ENCODE measurements at regions not wholly inside any gene's neighbourhood (a gene's known extent, or its start where the extent isn't known, plus 50 kb on each side); places are given as distances from the start of the nearest gene placed in this dataset.

DNA sequence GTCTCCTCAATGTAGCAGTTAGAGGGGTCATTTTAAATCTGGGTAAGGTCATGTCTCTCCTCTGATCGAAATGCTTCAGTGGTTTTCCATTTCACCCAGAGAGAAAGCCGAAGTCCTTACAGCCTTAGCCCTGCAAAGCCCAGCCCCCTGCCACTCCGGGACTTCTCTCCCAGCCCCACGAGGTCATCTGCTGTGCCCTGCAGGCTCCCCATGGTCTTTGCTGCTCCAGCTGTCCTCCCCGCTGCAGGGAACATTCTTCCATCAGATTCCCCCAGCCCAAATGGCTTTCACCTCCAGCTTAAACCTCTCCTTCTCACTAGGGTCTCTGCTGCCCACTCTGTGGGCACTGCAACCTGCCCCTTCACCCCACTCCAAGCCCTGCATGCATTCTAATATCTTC, 626.5 kb downstream of the NPHP4 start (continued):
- TF ChIP-seq CTCF (conservative IDR thresholded peaks at IDR 0.05; ENCODE audit: low read depth in 2 of 2), result no peak
- TF ChIP-seq CREB1 (CRISPR knock-in tag; IDR thresholded peaks at IDR 0.05; ENCODE audit: low read depth), result no peak
- no peak for TF ChIP-seq STAT1 (IDR thresholded peaks at IDR 0.05; ENCODE audit: unreplicated experiment)
- TF ChIP-seq REST (IDR thresholded peaks at IDR 0.05; ENCODE audit: unreplicated experiment), result no peak

DNA sequence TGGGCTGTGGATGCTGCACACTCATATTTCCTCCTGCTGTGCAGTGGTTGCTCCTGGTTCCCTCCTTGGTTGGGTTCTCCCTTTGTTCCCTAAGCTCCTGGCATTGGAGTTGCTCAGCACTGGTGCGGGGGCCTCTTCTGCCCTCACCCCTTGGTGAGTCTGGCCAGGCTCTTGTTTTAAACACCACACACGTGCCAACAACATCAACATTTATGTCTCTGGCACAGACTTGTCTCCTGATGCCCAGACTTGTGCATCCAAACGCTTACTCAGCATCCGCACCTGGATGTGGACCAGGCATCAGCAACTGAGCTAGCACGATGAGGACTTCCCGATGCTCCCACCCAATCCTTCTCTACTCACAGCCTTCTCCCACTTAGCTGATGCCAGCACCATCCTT, 627.6 kb downstream of the NPHP4 start:
- Mint-ChIP-seq H3K27ac (no peak overlapping the region), H3K9me3 (peaks cover 41% of the 10 kb centered on the region), H3K4me3 (no peak overlapping the region), H3K4me1 (0 out of 3 replicates have a peak, but pooled peaks cover 4% of the 10 kb centered on the region), H3K36me3 (ENCODE audit: low read depth) (peaks cover 5% of the 10 kb centered on the region; the same call in 2 of the 3 replicates), H3K27me3 (ENCODE audit: insufficient read depth, low read depth, poor library complexity) (peaks cover 6% of the 10 kb centered on the region)
- DNase-seq (ENCODE audit: low spot score) (no peak), ATAC-seq (no peak)
- H3K4me3 ChIP-seq, result no peak overlapping the region
- H3F3A ChIP-seq (replicated peaks; ENCODE audit: low read depth), result no peaks in the 10 kb centered on the region
- H4K20me1 ChIP-seq (replicated peaks; ENCODE audit: insufficient read depth), result no peaks in the 10 kb centered on the region
- no peaks in the 10 kb centered on the region for H3K36me3 ChIP-seq (ENCODE audit: insufficient read depth)
- H3K4me2 ChIP-seq, result no peak overlapping the region
- no peaks in the 10 kb centered on the region for H3K9me2 ChIP-seq (ENCODE audit: insufficient read depth)
- no peak overlapping the region for H3K27ac ChIP-seq (ENCODE audit: low read depth)
- H2AFZ ChIP-seq, result no peak overlapping the region
- no peaks in the 10 kb centered on the region for H3K4me1 ChIP-seq (ENCODE audit: insufficient read depth)
- no peaks in the 10 kb centered on the region for H3K79me2 ChIP-seq (replicated peaks; ENCODE audit: insufficient read depth)
- no peaks in the 10 kb centered on the region for H3K27me3 ChIP-seq (ENCODE audit: insufficient read depth)
- TF ChIP-seq EZH2phosphoT487 (IDR thresholded peaks at IDR 0.05; ENCODE audit: unreplicated experiment), result no peak
- TF ChIP-seq, protein P1, sequence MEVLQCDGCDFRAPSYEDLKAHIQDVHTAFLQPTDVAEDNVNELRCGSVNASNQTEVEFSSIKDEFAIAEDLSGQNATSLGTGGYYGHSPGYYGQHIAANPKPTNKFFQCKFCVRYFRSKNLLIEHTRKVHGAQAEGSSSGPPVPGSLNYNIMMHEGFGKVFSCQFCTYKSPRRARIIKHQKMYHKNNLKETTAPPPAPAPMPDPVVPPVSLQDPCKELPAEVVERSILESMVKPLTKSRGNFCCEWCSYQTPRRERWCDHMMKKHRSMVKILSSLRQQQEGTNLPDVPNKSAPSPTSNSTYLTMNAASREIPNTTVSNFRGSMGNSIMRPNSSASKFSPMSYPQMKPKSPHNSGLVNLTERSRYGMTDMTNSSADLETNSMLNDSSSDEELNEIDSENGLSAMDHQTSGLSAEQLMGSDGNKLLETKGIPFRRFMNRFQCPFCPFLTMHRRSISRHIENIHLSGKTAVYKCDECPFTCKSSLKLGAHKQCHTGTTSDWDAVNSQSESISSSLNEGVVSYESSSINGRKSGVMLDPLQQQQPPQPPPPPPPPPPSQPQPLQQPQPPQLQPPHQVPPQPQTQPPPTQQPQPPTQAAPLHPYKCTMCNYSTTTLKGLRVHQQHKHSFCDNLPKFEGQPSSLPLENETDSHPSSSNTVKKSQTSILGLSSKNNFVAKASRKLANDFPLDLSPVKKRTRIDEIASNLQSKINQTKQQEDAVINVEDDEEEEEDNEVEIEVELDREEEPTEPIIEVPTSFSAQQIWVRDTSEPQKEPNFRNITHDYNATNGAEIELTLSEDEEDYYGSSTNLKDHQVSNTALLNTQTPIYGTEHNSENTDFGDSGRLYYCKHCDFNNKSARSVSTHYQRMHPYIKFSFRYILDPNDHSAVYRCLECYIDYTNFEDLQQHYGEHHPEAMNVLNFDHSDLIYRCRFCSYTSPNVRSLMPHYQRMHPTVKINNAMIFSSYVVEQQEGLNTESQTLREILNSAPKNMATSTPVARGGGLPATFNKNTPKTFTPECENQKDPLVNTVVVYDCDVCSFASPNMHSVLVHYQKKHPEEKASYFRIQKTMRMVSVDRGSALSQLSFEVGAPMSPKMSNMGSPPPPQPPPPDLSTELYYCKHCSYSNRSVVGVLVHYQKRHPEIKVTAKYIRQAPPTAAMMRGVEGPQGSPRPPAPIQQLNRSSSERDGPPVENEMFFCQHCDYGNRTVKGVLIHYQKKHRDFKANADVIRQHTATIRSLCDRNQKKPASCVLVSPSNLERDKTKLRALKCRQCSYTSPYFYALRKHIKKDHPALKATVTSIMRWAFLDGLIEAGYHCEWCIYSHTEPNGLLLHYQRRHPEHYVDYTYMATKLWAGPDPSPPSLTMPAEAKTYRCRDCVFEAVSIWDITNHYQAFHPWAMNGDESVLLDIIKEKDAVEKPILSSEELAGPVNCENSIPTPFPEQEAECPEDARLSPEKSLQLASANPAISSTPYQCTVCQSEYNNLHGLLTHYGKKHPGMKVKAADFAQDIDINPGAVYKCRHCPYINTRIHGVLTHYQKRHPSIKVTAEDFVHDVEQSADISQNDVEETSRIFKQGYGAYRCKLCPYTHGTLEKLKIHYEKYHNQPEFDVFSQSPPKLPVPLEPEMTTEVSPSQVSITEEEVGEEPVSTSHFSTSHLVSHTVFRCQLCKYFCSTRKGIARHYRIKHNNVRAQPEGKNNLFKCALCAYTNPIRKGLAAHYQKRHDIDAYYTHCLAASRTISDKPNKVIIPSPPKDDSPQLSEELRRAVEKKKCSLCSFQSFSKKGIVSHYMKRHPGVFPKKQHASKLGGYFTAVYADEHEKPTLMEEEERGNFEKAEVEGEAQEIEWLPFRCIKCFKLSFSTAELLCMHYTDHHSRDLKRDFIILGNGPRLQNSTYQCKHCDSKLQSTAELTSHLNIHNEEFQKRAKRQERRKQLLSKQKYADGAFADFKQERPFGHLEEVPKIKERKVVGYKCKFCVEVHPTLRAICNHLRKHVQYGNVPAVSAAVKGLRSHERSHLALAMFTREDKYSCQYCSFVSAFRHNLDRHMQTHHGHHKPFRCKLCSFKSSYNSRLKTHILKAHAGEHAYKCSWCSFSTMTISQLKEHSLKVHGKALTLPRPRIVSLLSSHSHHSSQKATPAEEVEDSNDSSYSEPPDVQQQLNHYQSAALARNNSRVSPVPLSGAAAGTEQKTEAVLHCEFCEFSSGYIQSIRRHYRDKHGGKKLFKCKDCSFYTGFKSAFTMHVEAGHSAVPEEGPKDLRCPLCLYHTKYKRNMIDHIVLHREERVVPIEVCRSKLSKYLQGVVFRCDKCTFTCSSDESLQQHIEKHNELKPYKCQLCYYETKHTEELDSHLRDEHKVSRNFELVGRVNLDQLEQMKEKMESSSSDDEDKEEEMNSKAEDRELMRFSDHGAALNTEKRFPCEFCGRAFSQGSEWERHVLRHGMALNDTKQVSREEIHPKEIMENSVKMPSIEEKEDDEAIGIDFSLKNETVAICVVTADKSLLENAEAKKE (CRISPR knock-in tag; IDR thresholded peaks at IDR 0.05), result no peak
- no peak for TF ChIP-seq POLR2AphosphoS5 (IDR thresholded peaks at IDR 0.05; ENCODE audit: low read depth)
- no peak for TF ChIP-seq ZNF331 (CRISPR knock-in tag; IDR thresholded peaks at IDR 0.05; ENCODE audit: low read depth)
- TF ChIP-seq JUNB (IDR thresholded peaks at IDR 0.05; ENCODE audit: unreplicated experiment), result no peak
- no peak for TF ChIP-seq EZH2 (IDR thresholded peaks at IDR 0.05; ENCODE audit: low read depth, unreplicated experiment)
- TF ChIP-seq CTCF (conservative IDR thresholded peaks at IDR 0.05; ENCODE audit: low read depth in 2 of 2), result no peak
